ENCODE measurements at regions not wholly inside any gene's neighbourhood (a gene's known extent, or its start where the extent isn't known, plus 50 kb on each side); places are given as distances from the start of the nearest gene placed in this dataset.

DNA sequence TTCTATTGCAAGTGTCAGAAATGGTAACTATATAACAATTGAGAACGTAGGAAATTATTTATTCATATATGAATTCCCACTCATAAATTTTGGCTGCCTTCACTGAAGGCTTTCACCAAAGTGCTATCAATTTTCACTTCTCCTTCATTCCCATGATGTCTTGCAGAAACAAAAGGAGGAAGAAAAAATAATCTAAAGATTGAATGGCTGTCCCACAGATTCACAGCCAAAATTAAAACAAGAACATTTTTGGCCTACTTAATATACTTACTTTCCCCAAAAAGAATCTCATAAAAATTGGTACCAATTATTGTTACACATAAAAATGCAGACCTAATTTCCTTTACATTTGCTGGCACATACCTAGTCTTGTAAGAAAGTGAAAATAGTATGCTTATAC is 616.1 kb downstream of the CD109 start:
- no peaks in the 10 kb centered on the region for H3K36me3 Mint-ChIP-seq
- no peak for DNase-seq
- Histone ChIP-seq H3K4me1 (ENCODE audit: control insufficient read depth in 2 of 2, insufficient read depth in 2 of 2, low read length in 2 of 2) (no peaks in the 10 kb centered on the region), H3K36me3 (ENCODE audit: control insufficient read depth in 2 of 3, insufficient read depth in 3 of 3, low read length in 3 of 3) (no peaks in the 10 kb centered on the region), H3K4me3 (ENCODE audit: low read length) (no peak overlapping the region), H3K27me3 (ENCODE audit: control insufficient read depth in 2 of 2, insufficient read depth in 2 of 2, low read length in 2 of 2) (no peaks in the 10 kb centered on the region), H3K27ac (ENCODE audit: low read depth, low read length) (no peak overlapping the region), H3K9me3 (ENCODE audit: control insufficient read depth in 2 of 3, low read length in 3 of 3) (no peaks in the 10 kb centered on the region)
- intact Hi-C loops (cut with micrococcal nuclease): no loop called here
- H3K9me3 Mint-ChIP-seq: peaks cover 0 to 19% (median 3%) of the 10 kb centered on the region in 11 donors
- ChIA-PET CTCF (no interaction called here), POLR2A (no interaction called here)
- ATAC-seq: no peak
- no peak overlapping the region for H3K4me3 Mint-ChIP-seq
- H3K4me1 Mint-ChIP-seq: no peaks in the 10 kb centered on the region
- H3K27ac Mint-ChIP-seq: no peak overlapping the region
- no peaks in the 10 kb centered on the region for H3K27me3 Mint-ChIP-seq

DNA sequence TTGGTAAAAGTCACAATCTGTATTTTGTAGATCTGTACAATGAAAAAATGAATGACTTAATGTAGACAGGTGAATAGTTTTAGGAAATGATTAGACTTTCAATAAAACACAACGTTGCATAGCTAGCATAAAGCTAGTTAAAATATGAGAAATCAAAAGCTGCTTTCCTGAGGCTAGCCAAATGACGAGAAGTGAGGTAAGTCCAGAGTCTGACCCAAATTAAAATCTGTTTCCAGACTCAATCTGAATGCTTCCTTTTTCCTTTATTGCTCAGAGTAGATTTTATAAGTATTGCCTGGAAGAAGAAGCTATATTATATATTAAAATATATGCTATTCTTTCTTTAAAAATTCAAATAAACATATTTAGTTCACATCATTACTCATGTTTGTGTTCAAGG is 615.4 kb downstream of the CD109 start:
- no peaks in the 10 kb centered on the region for H3K36me3 ChIP-seq (ENCODE audit: control insufficient read depth in 2 of 3, insufficient read depth in 3 of 3, low read length in 3 of 3)
- peaks cover 0 to 13% (median 3%) of the 10 kb centered on the region in 11 donors for H3K9me3 Mint-ChIP-seq
- no peaks in the 10 kb centered on the region for H3K4me1 ChIP-seq (ENCODE audit: control insufficient read depth in 2 of 2, insufficient read depth in 2 of 2, low read length in 2 of 2)
- ChIA-PET CTCF (no interaction called here), POLR2A (no interaction called here)
- DNase-seq: no peak
- H3K4me1 Mint-ChIP-seq: no peaks in the 10 kb centered on the region
- no peak overlapping the region for H3K4me3 Mint-ChIP-seq
- no peaks in the 10 kb centered on the region for H3K27me3 ChIP-seq (ENCODE audit: control insufficient read depth in 2 of 2, insufficient read depth in 2 of 2, low read length in 2 of 2)
- H3K27me3 Mint-ChIP-seq: no peaks in the 10 kb centered on the region
- H3K27ac Mint-ChIP-seq: no peak overlapping the region
- H3K36me3 Mint-ChIP-seq: no peaks in the 10 kb centered on the region
- H3K27ac ChIP-seq (ENCODE audit: low read depth, low read length): no peak overlapping the region
- H3K9me3 ChIP-seq (ENCODE audit: control insufficient read depth in 2 of 3, low read length in 3 of 3): no peaks in the 10 kb centered on the region
- intact Hi-C loops (cut with micrococcal nuclease): no loop called here
- no peak overlapping the region for H3K4me3 ChIP-seq (ENCODE audit: low read length)
- no peak for ATAC-seq

DNA sequence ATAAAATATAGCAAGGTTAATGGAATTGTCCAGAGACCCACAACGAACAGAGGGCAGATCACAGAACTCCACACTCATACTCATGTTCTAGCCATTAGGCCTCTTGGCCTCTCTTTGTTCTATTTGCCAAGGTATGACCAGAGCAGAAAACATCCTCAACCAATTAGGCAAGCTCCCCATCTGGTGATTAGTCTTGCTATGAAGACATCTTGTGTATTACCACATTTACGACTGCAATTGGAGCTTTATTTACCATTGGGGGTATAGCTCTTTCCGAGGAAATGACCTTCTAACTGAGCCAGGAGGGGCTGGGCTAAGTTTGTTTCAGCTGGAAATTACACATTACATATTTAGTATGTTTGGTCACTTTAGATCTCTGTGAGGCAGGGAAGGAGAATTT is 593.9 kb downstream of the CD109 start:
- Mint-ChIP-seq H3K4me1 (no peaks in the 10 kb centered on the region), H3K27ac (no peak overlapping the region), H3K9me3 (peaks cover 0 to 9% (median 3%) of the 10 kb centered on the region in 11 donors), H3K36me3 (no peaks in the 10 kb centered on the region), H3K27me3 (no peaks in the 10 kb centered on the region), H3K4me3 (no peak overlapping the region)
- ChIA-PET POLR2A (no interaction called here), CTCF (no interaction called here)
- no peak overlapping the region for H3K4me3 ChIP-seq (ENCODE audit: low read length)
- DNase-seq (no peak), ATAC-seq (no peak)
- H3K27me3 ChIP-seq (ENCODE audit: control insufficient read depth in 2 of 2, insufficient read depth in 2 of 2, low read length in 2 of 2): no peaks in the 10 kb centered on the region
- H3K4me1 ChIP-seq (ENCODE audit: control insufficient read depth in 2 of 2, insufficient read depth in 2 of 2, low read length in 2 of 2): no peaks in the 10 kb centered on the region
- no peaks in the 10 kb centered on the region for H3K9me3 ChIP-seq (ENCODE audit: control insufficient read depth in 2 of 3, low read length in 3 of 3)
- no peaks in the 10 kb centered on the region for H3K36me3 ChIP-seq (ENCODE audit: control insufficient read depth in 2 of 3, insufficient read depth in 3 of 3, low read length in 3 of 3)
- H3K27ac ChIP-seq (ENCODE audit: low read depth, low read length): no peak overlapping the region
- intact Hi-C loops (cut with micrococcal nuclease): no loop called here

DNA sequence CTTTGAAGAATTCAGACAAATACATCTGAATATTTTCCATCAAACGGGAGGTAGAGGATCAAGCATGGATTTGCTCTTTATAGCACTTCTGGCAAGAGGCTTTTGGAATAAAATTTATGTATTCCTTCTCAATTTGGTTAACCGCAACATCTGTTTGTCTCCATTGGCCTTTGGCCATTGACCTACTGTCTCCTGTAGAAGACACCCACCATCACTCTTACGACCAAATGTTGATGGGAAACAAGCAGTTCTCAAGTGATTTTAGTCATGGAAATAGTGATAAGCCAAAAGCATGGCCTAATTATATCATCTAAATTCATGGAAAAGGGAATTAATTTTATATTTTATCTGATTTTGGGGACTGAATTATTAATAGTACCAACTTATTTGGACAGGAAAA is 591.9 kb downstream of the CD109 start:
- ATAC-seq (no peak), DNase-seq (no peak)
- ChIA-PET CTCF (no interaction called here), POLR2A (no interaction called here)
- Histone ChIP-seq H3K36me3 (ENCODE audit: control insufficient read depth in 2 of 3, insufficient read depth in 3 of 3, low read length in 3 of 3) (no peaks in the 10 kb centered on the region), H3K9me3 (ENCODE audit: control insufficient read depth in 2 of 3, low read length in 3 of 3) (no peaks in the 10 kb centered on the region), H3K4me1 (ENCODE audit: control insufficient read depth in 2 of 2, insufficient read depth in 2 of 2, low read length in 2 of 2) (no peaks in the 10 kb centered on the region), H3K4me3 (ENCODE audit: low read length) (no peak overlapping the region), H3K27ac (ENCODE audit: low read depth, low read length) (no peak overlapping the region), H3K27me3 (ENCODE audit: control insufficient read depth in 2 of 2, insufficient read depth in 2 of 2, low read length in 2 of 2) (no peaks in the 10 kb centered on the region)
- no peak overlapping the region for H3K4me3 Mint-ChIP-seq
- intact Hi-C loops (cut with micrococcal nuclease): no loop called here
- no peaks in the 10 kb centered on the region for H3K4me1 Mint-ChIP-seq
- H3K27me3 Mint-ChIP-seq: no peaks in the 10 kb centered on the region
- H3K9me3 Mint-ChIP-seq: peaks cover 0 to 9% (median 3%) of the 10 kb centered on the region in 11 donors
- H3K27ac Mint-ChIP-seq: no peak overlapping the region
- no peaks in the 10 kb centered on the region for H3K36me3 Mint-ChIP-seq

DNA sequence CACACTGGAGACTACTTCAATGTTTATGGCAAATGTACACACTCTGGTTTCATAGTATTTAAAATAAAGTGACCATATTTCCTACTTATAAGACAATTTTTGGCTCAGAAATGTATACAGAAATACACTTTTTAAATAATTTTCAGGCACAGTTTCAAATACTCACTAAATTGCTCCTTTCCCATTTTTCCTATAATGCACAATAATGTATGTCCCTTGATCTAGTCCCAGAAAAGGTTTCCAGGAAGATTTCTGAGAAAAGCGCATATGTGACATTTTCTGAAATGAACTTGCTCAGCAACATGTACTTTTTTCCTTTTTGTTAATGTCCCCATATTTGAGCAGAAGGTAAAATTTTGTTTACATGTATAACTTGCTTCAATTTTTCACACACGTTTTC is 591.4 kb downstream of the CD109 start:
- no peaks in the 10 kb centered on the region for H3K27me3 ChIP-seq (ENCODE audit: control insufficient read depth in 2 of 2, insufficient read depth in 2 of 2, low read length in 2 of 2)
- CTCF ChIA-PET: no interaction called here
- intact Hi-C loops (cut with micrococcal nuclease): no loop called here
- no peak overlapping the region for H3K4me3 Mint-ChIP-seq
- H3K27me3 Mint-ChIP-seq: no peaks in the 10 kb centered on the region
- ATAC-seq (no peak), DNase-seq (no peak)
- no peak overlapping the region for H3K4me3 ChIP-seq (ENCODE audit: low read length)
- H3K9me3 Mint-ChIP-seq: peaks cover 0 to 9% (median 3%) of the 10 kb centered on the region in 11 donors
- no peak overlapping the region for H3K27ac ChIP-seq (ENCODE audit: low read depth, low read length)
- H3K4me1 Mint-ChIP-seq: no peaks in the 10 kb centered on the region
- POLR2A ChIA-PET: no interaction called here
- no peak overlapping the region for H3K27ac Mint-ChIP-seq
- no peaks in the 10 kb centered on the region for H3K4me1 ChIP-seq (ENCODE audit: control insufficient read depth in 2 of 2, insufficient read depth in 2 of 2, low read length in 2 of 2)
- no peaks in the 10 kb centered on the region for H3K36me3 ChIP-seq (ENCODE audit: control insufficient read depth in 2 of 3, insufficient read depth in 3 of 3, low read length in 3 of 3)
- no peaks in the 10 kb centered on the region for H3K9me3 ChIP-seq (ENCODE audit: control insufficient read depth in 2 of 3, low read length in 3 of 3)
- no peaks in the 10 kb centered on the region for H3K36me3 Mint-ChIP-seq

DNA sequence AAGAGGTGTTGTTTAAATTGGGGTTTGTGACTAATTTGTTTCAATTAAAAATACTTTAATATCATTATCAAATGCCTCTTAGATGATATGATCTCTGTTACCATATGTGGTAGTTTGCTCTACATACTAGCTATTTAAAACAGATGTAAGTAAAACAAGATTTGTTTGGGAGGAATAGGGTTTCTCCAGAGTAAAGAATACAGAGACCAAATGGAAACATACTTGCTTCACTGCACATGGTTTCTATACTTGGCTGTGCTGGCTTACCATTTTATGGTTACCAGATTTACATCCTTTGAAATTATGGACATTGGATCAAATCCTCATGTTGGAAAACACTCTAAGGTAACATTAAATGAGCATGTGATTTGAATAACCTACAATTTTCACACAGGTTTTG is 588.3 kb downstream of the CD109 start:
- ChIA-PET CTCF (no interaction called here), POLR2A (no interaction called here)
- ATAC-seq (no peak), DNase-seq (no peak)
- intact Hi-C loops (cut with micrococcal nuclease): no loop called here
- Histone ChIP-seq H3K27me3 (ENCODE audit: control insufficient read depth in 2 of 2, insufficient read depth in 2 of 2, low read length in 2 of 2) (no peaks in the 10 kb centered on the region), H3K4me3 (ENCODE audit: low read length) (no peak overlapping the region), H3K4me1 (ENCODE audit: control insufficient read depth in 2 of 2, insufficient read depth in 2 of 2, low read length in 2 of 2) (no peaks in the 10 kb centered on the region), H3K9me3 (ENCODE audit: control insufficient read depth in 2 of 3, low read length in 3 of 3) (no peaks in the 10 kb centered on the region), H3K27ac (ENCODE audit: low read depth, low read length) (no peak overlapping the region), H3K36me3 (ENCODE audit: control insufficient read depth in 2 of 3, insufficient read depth in 3 of 3, low read length in 3 of 3) (no peaks in the 10 kb centered on the region)
- Mint-ChIP-seq H3K9me3 (peaks cover 0 to 20% (median 6%) of the 10 kb centered on the region in 11 donors), H3K27ac (no peak overlapping the region), H3K4me3 (no peak overlapping the region), H3K4me1 (no peaks in the 10 kb centered on the region), H3K36me3 (no peaks in the 10 kb centered on the region), H3K27me3 (no peaks in the 10 kb centered on the region)

DNA sequence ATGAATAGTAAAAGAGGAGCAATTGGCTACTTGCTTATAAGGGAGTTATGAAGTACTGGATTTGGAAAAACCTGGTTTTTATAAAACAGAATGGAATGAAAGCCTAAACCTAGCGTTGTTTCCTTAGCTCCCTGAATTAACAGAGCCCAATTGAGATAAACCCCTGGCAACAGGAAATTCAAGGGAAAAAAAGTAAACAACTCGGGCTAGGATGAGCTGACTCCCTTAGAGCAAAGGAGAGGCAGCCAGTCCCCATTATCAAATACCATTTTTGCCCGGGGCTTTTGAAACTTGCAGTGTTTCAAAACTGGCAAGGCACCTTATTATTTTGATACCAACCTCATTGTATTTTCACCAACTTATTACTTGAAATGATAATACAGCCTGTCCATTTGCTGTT is 587.5 kb downstream of the CD109 start:
- no peak for DNase-seq
- H3K36me3 ChIP-seq (ENCODE audit: control insufficient read depth in 2 of 3, insufficient read depth in 3 of 3, low read length in 3 of 3): no peaks in the 10 kb centered on the region
- H3K36me3 Mint-ChIP-seq: no peaks in the 10 kb centered on the region
- H3K4me3 Mint-ChIP-seq: no peak overlapping the region
- no peaks in the 10 kb centered on the region for H3K27me3 Mint-ChIP-seq
- no peaks in the 10 kb centered on the region for H3K4me1 Mint-ChIP-seq
- H3K27ac ChIP-seq (ENCODE audit: low read depth, low read length): no peak overlapping the region
- intact Hi-C loops (cut with micrococcal nuclease): no loop called here
- no peaks in the 10 kb centered on the region for H3K9me3 ChIP-seq (ENCODE audit: control insufficient read depth in 2 of 3, low read length in 3 of 3)
- no peak overlapping the region for H3K27ac Mint-ChIP-seq
- CTCF ChIA-PET: no interaction called here
- H3K4me3 ChIP-seq (ENCODE audit: low read length): no peak overlapping the region
- ATAC-seq: no peak
- POLR2A ChIA-PET: no interaction called here
- H3K4me1 ChIP-seq (ENCODE audit: control insufficient read depth in 2 of 2, insufficient read depth in 2 of 2, low read length in 2 of 2): no peaks in the 10 kb centered on the region
- no peaks in the 10 kb centered on the region for H3K27me3 ChIP-seq (ENCODE audit: control insufficient read depth in 2 of 2, insufficient read depth in 2 of 2, low read length in 2 of 2)
- H3K9me3 Mint-ChIP-seq: peaks cover 0 to 20% (median 5%) of the 10 kb centered on the region in 11 donors

All from naive thymus-derived CD4-positive, alpha-beta T cell (primary cell).